Parathyroid adenoma (tissue), 2 donors: ENCODE measurements at regions not wholly inside any gene's neighbourhood (a gene's known extent, or its start where the extent isn't known, plus 50 kb on each side); places are given as distances from the start of the nearest gene placed in this dataset.

Experiments used
- H2AFZ ChIP-seq: fragments of 300-600 bp; sonication (generic); one replicate; pipeline ENCODE4 v1.7.0; 2017; ENCODE audit warnings: antibody characterized with exemption, mild to moderate bottlenecking
- H3K27ac ChIP-seq: fragments of 300-600 bp; sonication (generic); one replicate; pipeline ENCODE4 v1.7.0; 2017
- H3K27me3 ChIP-seq: fragments of 300-600 bp; sonication (generic); one replicate; pipeline ENCODE4 v1.7.0; 2017; ENCODE audit warnings: low read length; ENCODE audit not compliant: control insufficient read depth, insufficient read depth
- H3K36me3 ChIP-seq: fragments of 300-600 bp; sonication (generic); one replicate; pipeline ENCODE4 v1.7.0; 2017; ENCODE audit warnings: low read length; ENCODE audit not compliant: control insufficient read depth, insufficient read depth
- H3K4me1 ChIP-seq: fragments of 300-600 bp; sonication (generic); one replicate; pipeline ENCODE4 v1.7.0; 2017; ENCODE audit warnings: control low read depth
- H3K4me2 ChIP-seq: fragments of 300-600 bp; sonication (generic); one replicate; pipeline ENCODE4 v1.7.0; 2017; ENCODE audit warnings: low read length
- H3K4me3 ChIP-seq: fragments of 300-600 bp; sonication (generic); one replicate; pipeline ENCODE4 v1.7.0; 2017; ENCODE audit warnings: low read depth, low read length
- H3K79me2 ChIP-seq: fragments of 300-600 bp; sonication (generic); one replicate; pipeline ENCODE4 v1.7.0; 2017; ENCODE audit warnings: control low read depth
- H3K9ac ChIP-seq: fragments of 300-600 bp; sonication (generic); one replicate; pipeline ENCODE4 v1.7.0; 2017; ENCODE audit warnings: mild to moderate bottlenecking
- H3K9me3 ChIP-seq: fragments of 300-600 bp; sonication (generic); one replicate; pipeline ENCODE4 v1.7.0; 2017; ENCODE audit warnings: low read length; ENCODE audit not compliant: control insufficient read depth
- CTCF ChIP-seq: fragments of 300-600 bp; sonication (generic); IDR thresholded peaks from one replicate; pipeline ENCODE4 v1.7.0; 2017; ENCODE audit warnings: antibody characterized with exemption, mild to moderate bottlenecking
- donor health status: primary hyperparathyroidism.

- Histone ChIP-seq H3K4me2 (no peak overlapping the region), H3K9ac (no peak overlapping the region), H3K4me1 (peaks cover 46% of the 10 kb centered on the region), H3K27me3 (no peaks in the 10 kb centered on the region), H3K36me3 (no peaks in the 10 kb centered on the region), H3K79me2 (peaks cover 2% of the 10 kb centered on the region), H2AFZ (no peak overlapping the region), H3K9me3 (no peaks in the 10 kb centered on the region), H3K27ac (no peak overlapping the region), H3K4me3 (no peak overlapping the region)
- TF ChIP-seq CTCF, result no peak
Measured at GRCh38 chr18:46407486-46408166, 249.4 kb downstream of the LOXHD1 start.

GRCh38 chr18:46408334-46408987 lies 248.6 kb downstream of the LOXHD1 start:
- Histone ChIP-seq H3K9me3 (no peaks in the 10 kb centered on the region), H3K27ac (no peak overlapping the region), H3K36me3 (no peaks in the 10 kb centered on the region), H3K4me1 (peaks cover 55% of the 10 kb centered on the region), H3K9ac (no peak overlapping the region), H3K4me3 (no peak overlapping the region), H3K4me2 (no peak overlapping the region), H3K79me2 (peaks cover 2% of the 10 kb centered on the region), H3K27me3 (no peaks in the 10 kb centered on the region), H2AFZ (no peak overlapping the region)
- no peak for TF ChIP-seq CTCF

GRCh38 chr18:46411191-46411828 lies 245.7 kb downstream of the LOXHD1 start:
- Histone ChIP-seq H3K9me3 (no peaks in the 10 kb centered on the region), H3K9ac (no peak overlapping the region), H3K79me2 (no peaks in the 10 kb centered on the region), H3K4me3 (no peak overlapping the region), H2AFZ (peak overlapping the region; percentile 33), H3K27ac (peak overlapping the region; percentile 95), H3K4me1 (peaks cover 70% of the 10 kb centered on the region), H3K27me3 (no peaks in the 10 kb centered on the region), H3K4me2 (peak overlapping the region; percentile 48), H3K36me3 (no peaks in the 10 kb centered on the region)
- TF ChIP-seq CTCF, result no peak

- peak overlapping the region; percentile 33 for H2AFZ ChIP-seq
- no peaks in the 10 kb centered on the region for H3K79me2 ChIP-seq
- H3K9ac ChIP-seq, result no peak overlapping the region
- H3K36me3 ChIP-seq, result no peaks in the 10 kb centered on the region
- no peaks in the 10 kb centered on the region for H3K9me3 ChIP-seq
- no peak for TF ChIP-seq CTCF
- H3K4me3 ChIP-seq, result no peak overlapping the region
- peak overlapping the region; percentile 48 for H3K4me2 ChIP-seq
- peaks cover 68% of the 10 kb centered on the region for H3K4me1 ChIP-seq
- H3K27ac ChIP-seq, result peak overlapping the region; percentile 95
- no peaks in the 10 kb centered on the region for H3K27me3 ChIP-seq
Measured at GRCh38 chr18:46411867-46412690, 244.9 kb downstream of the LOXHD1 start.
